ENCODE measurements at regions not wholly inside any gene's neighbourhood (a gene's known extent, or its start where the extent isn't known, plus 50 kb on each side); places are given as distances from the start of the nearest gene placed in this dataset.
"Not testable (repeated sequence)": the region's sequence is repeated elsewhere in the genome, so short reads cannot be mapped to it uniquely, and the experiment has no call there.

- Histone ChIP-seq H3K4me1 (peaks cover 4% of the 10 kb centered on the region), H3K9me3 (no peaks in the 10 kb centered on the region), H3K27me3 (no peaks in the 10 kb centered on the region), H3K36me3 (replicated peaks in 1 of 2; ENCODE audit: insufficient read depth in 1 of 2, low read depth in 2 of 2) (no peaks in the 10 kb centered on the region), H3K4me3 (no peak overlapping the region), H3K27ac (no peak overlapping the region)
- 86% methylated on average over 7 of the region's 7 CpGs for WGBS, 2 donors
- TF ChIP-seq POLR2A (IDR thresholded peaks at IDR 0.05) (no peak), CTCF (IDR thresholded peaks at IDR 0.05) (no peak)
- ATAC-seq (no peak), DNase-seq (no peak)
- intact Hi-C loops (cut with DNase I) = no loop called here
These were observed 265.1 kb downstream of the CCSER2 start for GRCh38 chr10:84593506-84593905.

- no peak overlapping the region for H3K27ac ChIP-seq
- 83 to 90% methylated on average over 4 of the region's 4 CpGs for WGBS, 2 donors
- DNase-seq (no peak), ATAC-seq (no peak)
- no peaks in the 10 kb centered on the region for H3K4me1 ChIP-seq
- TF ChIP-seq POLR2A (IDR thresholded peaks at IDR 0.05) (no peak), CTCF (IDR thresholded peaks at IDR 0.05) (no peak)
- intact Hi-C loops (cut with DNase I) = no loop called here
- no peaks in the 10 kb centered on the region for H3K9me3 ChIP-seq
- H3K27me3 ChIP-seq = no peaks in the 10 kb centered on the region
- H3K36me3 ChIP-seq (replicated peaks in 1 of 2; ENCODE audit: insufficient read depth in 1 of 2, low read depth in 2 of 2) = no peaks in the 10 kb centered on the region
- no peak overlapping the region for H3K4me3 ChIP-seq
These were observed 268.2 kb downstream of the CCSER2 start for GRCh38 chr10:84596585-84596984.

- TF ChIP-seq POLR2A (IDR thresholded peaks at IDR 0.05) (no peak), CTCF (IDR thresholded peaks at IDR 0.05) (no peak)
- intact Hi-C loops (cut with DNase I) = no loop called here
- no peaks in the 10 kb centered on the region for H3K4me1 ChIP-seq
- ATAC-seq (no peak), DNase-seq (no peak)
- H3K36me3 ChIP-seq (replicated peaks in 1 of 2; ENCODE audit: insufficient read depth in 1 of 2, low read depth in 2 of 2) = no peaks in the 10 kb centered on the region
- H3K27me3 ChIP-seq = no peaks in the 10 kb centered on the region
- H3K27ac ChIP-seq = no peak overlapping the region
- no peaks in the 10 kb centered on the region for H3K9me3 ChIP-seq
- WGBS, 2 donors = 57 to 62% methylated on average over 2 of the region's 2 CpGs
- no peak overlapping the region for H3K4me3 ChIP-seq
These were observed 270.9 kb downstream of the CCSER2 start for GRCh38 chr10:84599254-84599653.

- WGBS, 2 donors = 63 to 76% methylated on average over 6 of the region's 6 CpGs
- H3K27me3 ChIP-seq = no peaks in the 10 kb centered on the region
- no peaks in the 10 kb centered on the region for H3K36me3 ChIP-seq (replicated peaks in 1 of 2; ENCODE audit: insufficient read depth in 1 of 2, low read depth in 2 of 2)
- ATAC-seq (no peak), DNase-seq (no peak)
- no peak overlapping the region for H3K27ac ChIP-seq
- H3K4me3 ChIP-seq = no peak overlapping the region
- H3K4me1 ChIP-seq = no peaks in the 10 kb centered on the region
- TF ChIP-seq CTCF (IDR thresholded peaks at IDR 0.05) (no peak), POLR2A (IDR thresholded peaks at IDR 0.05) (no peak)
- no peaks in the 10 kb centered on the region for H3K9me3 ChIP-seq
- intact Hi-C loops (cut with DNase I) = no loop called here
These were observed 272.6 kb downstream of the CCSER2 start for GRCh38 chr10:84600947-84601346.

DNA sequence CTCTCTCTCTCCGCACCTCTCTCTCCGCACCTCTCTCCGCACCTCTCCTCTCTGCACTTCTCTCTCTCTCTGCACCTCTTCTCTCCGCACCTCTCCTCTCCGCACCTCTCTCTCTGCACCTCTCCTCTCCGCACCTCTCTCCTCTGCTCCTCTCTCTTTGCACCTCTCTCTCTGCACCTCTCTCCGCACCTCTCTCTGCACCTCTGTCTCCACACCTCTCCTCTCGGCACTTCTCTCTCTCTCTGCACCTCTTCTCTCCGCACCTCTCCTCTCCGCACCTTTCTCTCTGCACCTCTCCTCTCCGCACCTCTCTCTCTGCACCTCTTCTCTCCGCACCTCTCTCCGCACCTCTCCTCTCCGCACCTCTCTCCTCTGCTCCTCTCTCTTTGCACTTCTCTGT lies 274.2 kb downstream of the CCSER2 start:
- H3K4me1 ChIP-seq; H3K27me3 ChIP-seq; DNase-seq; intact Hi-C loops (cut with DNase I); H3K36me3 ChIP-seq (replicated peaks in 1 of 2; ENCODE audit: insufficient read depth in 1 of 2, low read depth in 2 of 2); H3K4me3 ChIP-seq; ATAC-seq; H3K27ac ChIP-seq; H3K9me3 ChIP-seq: not testable (repeated sequence)
- 61 to 67% methylated on average over 13 to 14 of the region's 14 CpGs for WGBS, 2 donors
